BE2C (cell line): ENCODE measurements at regions not wholly inside any gene's neighbourhood (a gene's known extent, or its start where the extent isn't known, plus 50 kb on each side); places are given as distances from the start of the nearest gene placed in this dataset.

Source experiments
- DNase-seq: peaks from one replicate; pipeline ENCODE4 v3.0.0-alpha.2; 2020
- H3K27me3 ChIP-seq: fragments of 250-450 bp; sonication (Bioruptor Pico); 2 replicates; pipeline ENCODE4 v1.5.1; 2020; ENCODE audit warnings: mild to moderate bottlenecking
- H3K36me3 ChIP-seq: fragments of 250-450 bp; sonication (Bioruptor Pico); 2 replicates; pipeline ENCODE4 v1.5.1; 2020; ENCODE audit warnings: mild to moderate bottlenecking
- H3K4me1 ChIP-seq: fragments of 250-450 bp; sonication (Bioruptor Pico); 2 replicates; pipeline ENCODE4 v1.5.1; 2020
- H3K4me3 ChIP-seq: 2 replicates; pipeline ENCODE4 v1.5.1; 2011; ENCODE audit warnings: low read depth, low read length
- H3K9me3 ChIP-seq: fragments of 250-450 bp; sonication (Bioruptor Pico); 2 replicates; pipeline ENCODE4 v1.5.1; 2020
- TF ChIP-seq, protein P1 (sequence below): IDR thresholded peaks from 2 replicates; pipeline ENCODE4 v1.5.1; 2012; ENCODE audit warnings: mild to moderate bottlenecking, low read depth, low read length

DNA sequence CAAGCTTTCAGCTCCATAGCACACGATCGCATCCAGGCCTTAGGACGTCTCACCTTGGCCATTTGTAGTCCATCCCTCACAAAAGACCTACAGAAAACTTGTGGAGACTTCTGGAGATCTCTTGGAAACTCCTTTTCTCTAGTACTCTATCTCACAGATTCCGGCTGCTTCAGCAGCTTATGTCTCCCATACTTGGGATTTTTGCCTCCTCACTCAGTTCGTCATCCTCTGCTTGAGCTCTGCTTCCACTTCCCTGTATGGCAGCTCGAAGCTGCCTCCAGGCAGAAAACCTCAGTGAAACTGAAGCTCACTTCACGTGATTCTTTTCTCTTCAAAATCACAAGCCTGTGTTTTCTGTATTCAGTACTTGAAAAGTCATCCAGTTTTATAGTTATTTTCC lies 178.7 kb upstream of the GDF10 start:
- Histone ChIP-seq H3K27me3 (no peaks in the 10 kb centered on the region), H3K4me3 (no peak overlapping the region), H3K9me3 (no peaks in the 10 kb centered on the region), H3K4me1 (no peaks in the 10 kb centered on the region), H3K36me3 (no peaks in the 10 kb centered on the region)
- TF ChIP-seq, protein P1, sequence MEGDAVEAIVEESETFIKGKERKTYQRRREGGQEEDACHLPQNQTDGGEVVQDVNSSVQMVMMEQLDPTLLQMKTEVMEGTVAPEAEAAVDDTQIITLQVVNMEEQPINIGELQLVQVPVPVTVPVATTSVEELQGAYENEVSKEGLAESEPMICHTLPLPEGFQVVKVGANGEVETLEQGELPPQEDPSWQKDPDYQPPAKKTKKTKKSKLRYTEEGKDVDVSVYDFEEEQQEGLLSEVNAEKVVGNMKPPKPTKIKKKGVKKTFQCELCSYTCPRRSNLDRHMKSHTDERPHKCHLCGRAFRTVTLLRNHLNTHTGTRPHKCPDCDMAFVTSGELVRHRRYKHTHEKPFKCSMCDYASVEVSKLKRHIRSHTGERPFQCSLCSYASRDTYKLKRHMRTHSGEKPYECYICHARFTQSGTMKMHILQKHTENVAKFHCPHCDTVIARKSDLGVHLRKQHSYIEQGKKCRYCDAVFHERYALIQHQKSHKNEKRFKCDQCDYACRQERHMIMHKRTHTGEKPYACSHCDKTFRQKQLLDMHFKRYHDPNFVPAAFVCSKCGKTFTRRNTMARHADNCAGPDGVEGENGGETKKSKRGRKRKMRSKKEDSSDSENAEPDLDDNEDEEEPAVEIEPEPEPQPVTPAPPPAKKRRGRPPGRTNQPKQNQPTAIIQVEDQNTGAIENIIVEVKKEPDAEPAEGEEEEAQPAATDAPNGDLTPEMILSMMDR: no peak
- DNase-seq: no peak

DNA sequence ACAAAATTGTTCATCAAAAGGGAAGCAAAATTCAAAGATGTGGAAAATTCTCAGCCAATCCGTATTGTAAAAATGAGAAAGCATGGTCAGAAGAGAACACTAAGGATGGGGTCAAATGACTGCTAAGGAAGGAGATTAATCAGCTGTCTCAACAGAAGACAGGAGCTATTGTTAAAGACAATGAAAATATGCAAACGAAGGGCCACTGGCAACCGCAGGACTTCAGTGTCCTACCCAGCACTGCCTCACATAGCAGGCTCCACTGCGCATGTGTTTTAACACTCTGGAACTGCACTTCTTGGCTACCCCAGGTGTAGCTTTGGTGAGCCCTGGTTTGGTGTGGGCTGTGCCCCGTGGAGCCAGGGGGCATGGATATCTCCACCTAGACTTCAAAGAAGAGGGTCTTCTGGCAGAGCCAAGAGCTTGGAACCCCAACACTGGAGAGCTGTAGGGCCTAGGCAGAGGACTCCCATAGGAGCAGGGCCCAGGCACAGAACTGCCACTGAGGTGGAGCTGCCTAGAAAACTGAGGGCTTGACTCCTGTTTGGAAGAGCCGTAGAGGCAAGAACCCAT lies 176.2 kb upstream of the GDF10 start:
- no peaks in the 10 kb centered on the region for H3K36me3 ChIP-seq
- H3K4me1 ChIP-seq: no peaks in the 10 kb centered on the region
- H3K27me3 ChIP-seq: no peaks in the 10 kb centered on the region
- H3K4me3 ChIP-seq: no peak overlapping the region
- DNase-seq: no peak
- H3K9me3 ChIP-seq: no peaks in the 10 kb centered on the region
- TF ChIP-seq, protein P1: no peak

DNA sequence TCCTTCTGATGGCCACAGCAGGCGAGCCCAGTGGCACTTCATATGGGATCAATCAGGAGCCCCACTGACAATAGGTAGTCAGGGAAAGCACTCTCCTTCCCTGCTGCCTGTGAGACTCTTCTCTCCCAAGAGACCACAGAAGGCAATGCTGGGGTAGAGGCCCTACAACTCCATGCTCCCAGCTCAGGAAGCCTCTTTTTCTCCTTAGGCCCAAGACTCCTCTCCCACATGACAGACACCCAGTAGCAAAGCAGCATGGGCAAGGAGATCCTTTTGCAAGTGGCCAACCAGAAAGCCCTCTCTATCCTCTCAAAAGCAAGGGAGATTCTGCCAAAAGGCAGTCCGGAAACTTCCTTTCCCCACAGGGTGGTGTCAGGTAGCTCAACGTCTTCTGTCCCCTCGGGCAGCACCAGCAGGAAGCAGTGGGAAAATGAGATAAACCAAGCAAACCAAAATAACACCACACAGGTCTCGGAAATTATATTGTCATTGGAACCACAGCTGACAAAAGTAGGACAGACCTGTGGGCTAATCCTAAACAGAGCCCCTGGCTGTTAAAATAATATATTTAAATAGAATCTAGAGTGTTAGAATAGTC lies 172.7 kb upstream of the GDF10 start:
- Histone ChIP-seq H3K4me1 (no peaks in the 10 kb centered on the region), H3K27me3 (no peaks in the 10 kb centered on the region), H3K4me3 (no peak overlapping the region), H3K36me3 (no peaks in the 10 kb centered on the region), H3K9me3 (no peaks in the 10 kb centered on the region)
- no peak for DNase-seq
- TF ChIP-seq, protein P1: no peak

DNA sequence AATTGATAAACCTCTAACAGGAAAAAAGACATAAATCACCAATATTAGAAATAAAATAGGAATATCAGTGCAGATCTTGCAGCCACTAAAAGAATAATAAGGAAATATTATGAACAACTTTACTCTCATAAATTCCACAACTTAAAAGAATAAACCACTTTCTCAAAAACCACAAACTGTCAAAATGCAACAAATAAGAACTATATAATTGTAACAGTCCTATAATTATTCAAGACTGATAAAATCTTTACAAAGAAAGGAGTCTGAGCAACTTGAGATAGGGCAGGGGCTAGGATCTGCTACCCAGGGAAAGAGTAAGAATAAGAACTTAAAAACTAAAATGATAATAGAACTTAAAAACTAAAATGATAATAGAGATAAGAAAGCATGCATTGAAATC lies 169.5 kb upstream of the GDF10 start:
- H3K36me3 ChIP-seq: no peaks in the 10 kb centered on the region
- no peaks in the 10 kb centered on the region for H3K27me3 ChIP-seq
- H3K9me3 ChIP-seq: no peaks in the 10 kb centered on the region
- TF ChIP-seq, protein P1: no peak
- no peaks in the 10 kb centered on the region for H3K4me1 ChIP-seq
- no peak overlapping the region for H3K4me3 ChIP-seq
- DNase-seq: no peak

DNA sequence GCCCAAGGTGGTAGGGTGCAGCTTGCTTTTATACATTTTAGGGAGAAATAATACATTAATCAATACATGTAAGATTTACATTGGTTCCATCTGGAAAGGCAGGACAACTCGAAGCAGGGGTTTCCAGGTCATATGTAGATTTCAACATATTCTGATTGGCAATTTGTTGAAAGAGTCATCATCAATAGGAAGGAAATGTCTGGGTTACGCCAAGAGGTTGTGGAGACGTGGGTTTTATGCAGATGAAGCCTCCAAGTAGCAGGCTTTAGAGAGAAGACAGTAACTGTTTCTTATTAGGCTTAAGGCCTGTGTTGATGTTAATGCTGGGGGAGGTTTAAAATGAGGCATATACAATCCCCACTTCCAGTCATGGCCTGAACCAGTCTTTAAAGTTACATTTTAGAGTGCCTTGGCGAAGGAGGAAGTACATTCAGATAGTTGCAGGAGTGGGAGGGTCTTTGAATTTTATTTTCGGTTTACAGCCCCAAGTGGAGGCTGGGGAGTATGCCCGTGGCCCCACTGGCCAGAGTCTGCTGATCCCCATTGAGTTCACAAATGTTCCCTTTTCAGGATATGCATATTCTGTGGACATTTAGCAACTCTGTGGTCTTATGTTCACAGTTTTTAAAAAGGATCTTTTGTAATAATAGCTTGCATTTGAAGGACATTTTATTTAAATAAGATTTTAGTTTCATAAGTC lies 166.0 kb upstream of the GDF10 start:
- no peaks in the 10 kb centered on the region for H3K27me3 ChIP-seq
- no peaks in the 10 kb centered on the region for H3K36me3 ChIP-seq
- DNase-seq: no peak
- H3K4me1 ChIP-seq: no peaks in the 10 kb centered on the region
- TF ChIP-seq, protein P1: no peak
- no peak overlapping the region for H3K4me3 ChIP-seq
- H3K9me3 ChIP-seq: no peaks in the 10 kb centered on the region

DNA sequence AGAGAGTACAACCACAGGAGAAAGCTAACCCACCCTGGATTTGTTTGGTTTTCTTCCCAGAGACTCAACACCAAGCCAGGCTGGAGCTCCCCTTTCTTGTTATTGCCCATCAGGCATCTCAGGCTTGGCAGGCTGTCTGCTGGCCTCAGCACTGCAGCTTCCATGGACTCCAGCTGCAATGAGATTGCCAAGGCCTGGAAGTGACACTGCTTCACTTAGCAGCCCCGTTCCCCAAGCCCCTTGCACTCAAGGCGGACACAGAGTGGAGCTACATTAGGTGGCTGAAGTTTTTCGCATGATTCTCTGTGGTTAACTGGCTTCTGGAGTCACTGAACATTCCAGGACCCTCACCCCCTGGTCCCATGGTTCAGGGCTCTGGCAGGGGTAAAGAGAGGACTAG lies 163.1 kb upstream of the GDF10 start:
- DNase-seq: no peak
- Histone ChIP-seq H3K36me3 (no peaks in the 10 kb centered on the region), H3K9me3 (no peaks in the 10 kb centered on the region), H3K4me3 (no peak overlapping the region), H3K4me1 (no peaks in the 10 kb centered on the region), H3K27me3 (no peaks in the 10 kb centered on the region)
- TF ChIP-seq, protein P1: no peak
